Sigmoid colon (tissue), 6 donors: ENCODE measurements at regions not wholly inside any gene's neighbourhood (a gene's known extent, or its start where the extent isn't known, plus 50 kb on each side); places are given as distances from the start of the nearest gene placed in this dataset.

Experiments
- DNase-seq: peaks from one replicate; pipeline ENCODE4 v3.0.0-alpha.2; 2019
- H3K27ac ChIP-seq, 4 donors: fragments of 200-600 bp; sonication (generic); one replicate each; pipeline ENCODE4 v1.5.1; 2016 to 2019; ENCODE audit warnings: mild to moderate bottlenecking in 1 of 4
- H3K27me3 ChIP-seq, 3 donors: fragments of 200-600 bp; sonication (generic); one replicate each; pipeline ENCODE4 v1.5.1; 2019; ENCODE audit warnings: mild to moderate bottlenecking in 1 of 3
- H3K36me3 ChIP-seq, 4 donors: fragments of 200-600 bp; sonication (generic); one replicate each; pipeline ENCODE4 v1.5.1; 2016 to 2019
- H3K4me1 ChIP-seq, 4 donors: fragments of 200-600 bp; sonication (generic); one replicate each; pipeline ENCODE4 v1.5.1; 2017 to 2019
- H3K4me3 ChIP-seq, 4 donors: fragments of 200-600 bp; sonication (generic); one replicate each; pipeline ENCODE4 v1.5.1; 2017 to 2019; ENCODE audit warnings: mild to moderate bottlenecking in 2 of 4, moderate library complexity in 1 of 4
- H3K9me3 ChIP-seq, 4 donors: fragments of 200-600 bp in 3 of 4; sonication (generic) in 3 of 4; one replicate each; pipeline versions ENCODE4 v1.5.1 to v1.6.1; 2013 to 2019
- EP300 ChIP-seq, 4 donors: sonication (generic); formaldehyde crosslinking; IDR thresholded peaks; one replicate each; pipeline ENCODE4 v1.6.1; 2017; ENCODE audit warnings: antibody characterized with exemption in 4 of 4
- POLR2A ChIP-seq, 2 donors: fragments of 450-650 bp; IDR thresholded peaks; one replicate each; pipeline ENCODE4 v1.6.1; 2016; ENCODE audit warnings: antibody characterized with exemption in 2 of 2, mild to moderate bottlenecking in 2 of 2, moderate library complexity in 2 of 2
- POLR2AphosphoS5 ChIP-seq, 4 donors: sonication (generic); formaldehyde crosslinking; IDR thresholded peaks; one replicate each; pipeline ENCODE4 v1.6.1; 2017; ENCODE audit warnings: antibody characterized with exemption in 4 of 4
- WGBS, 2 donors: extraction: QIAGEN DNeasy Blood & Tissue Kit; methylation state at CpG; one replicate each; pipeline ENCODE4 v1.1.7; 2013; 5-methylcytosine and 5-hydroxymethylcytosine counted together
- intact Hi-C: fragments of 100-400 bp; cut with DNase I; formaldehyde crosslinking; loops from one replicate; pipeline ENCODE4 v1.15.1; 2023
- TF ChIP-seq, protein P1 (sequence below), 4 experiments: fragments of 450-650 bp in 3 of 4; fragments of 200-600 bp in 1 of 4; IDR thresholded peaks; one replicate each; pipeline ENCODE4 v1.5.1; 2016 to 2019; ENCODE audit warnings: antibody characterized with exemption in 4 of 4, mild to moderate bottlenecking in 3 of 4, moderate library complexity in 2 of 4
- donor health status: healthy with polysubstance abuse.
- donor health status: healthy.

DNA sequence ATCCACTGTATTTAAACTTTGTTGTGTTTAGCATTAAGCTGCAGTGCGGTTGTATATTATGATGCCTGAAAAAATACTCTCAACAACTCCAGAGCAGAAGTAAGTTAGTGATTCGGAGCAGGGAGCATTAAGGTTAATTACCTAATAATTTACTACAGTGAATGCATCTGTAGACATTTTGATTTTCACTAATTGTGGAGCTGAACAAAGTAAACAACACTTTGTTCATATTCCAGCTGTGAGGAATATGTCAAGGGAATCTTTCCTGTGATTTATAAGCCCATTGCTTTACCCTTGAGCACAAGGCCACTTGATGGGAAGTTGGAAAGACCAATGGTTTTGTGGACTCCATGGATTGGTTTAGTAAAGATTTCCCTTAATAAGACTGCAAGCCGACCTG, 77.1 kb downstream of the CBLN4 start:
- intact Hi-C loops: no loop called here
- H3K36me3 ChIP-seq: no peaks in the 10 kb centered on the region
- H3K4me3 ChIP-seq: no peak overlapping the region
- no peak overlapping the region for H3K27ac ChIP-seq
- no peak for DNase-seq
- H3K4me1 ChIP-seq: no peaks in the 10 kb centered on the region
- WGBS, 2 donors: 60 to 62% methylated on average over 3 of the region's 3 CpGs
- H3K9me3 ChIP-seq: no peaks in the 10 kb centered on the region
- no peak for TF ChIP-seq POLR2AphosphoS5 (IDR thresholded peaks at IDR 0.05)
- no peak for TF ChIP-seq EP300 (IDR thresholded peaks at IDR 0.05)
- H3K27me3 ChIP-seq: no peaks in the 10 kb centered on the region

GRCh38 chr20:55919956-55920355, 85.4 kb downstream of the CBLN4 start:
- no peak for TF ChIP-seq EP300 (IDR thresholded peaks at IDR 0.05)
- no peaks in the 10 kb centered on the region for H3K27me3 ChIP-seq
- intact Hi-C loops: no loop called here
- no peak overlapping the region for H3K4me3 ChIP-seq
- H3K9me3 ChIP-seq: peaks cover 0 to 3% (median 0%) of the 10 kb centered on the region in 4 donors
- no peak overlapping the region for H3K27ac ChIP-seq
- no peaks in the 10 kb centered on the region for H3K4me1 ChIP-seq
- DNase-seq: no peak
- H3K36me3 ChIP-seq: no peaks in the 10 kb centered on the region

- peaks cover 0 to 3% (median 0%) of the 10 kb centered on the region in 4 donors for H3K9me3 ChIP-seq
- H3K27me3 ChIP-seq: no peaks in the 10 kb centered on the region
- H3K36me3 ChIP-seq: no peaks in the 10 kb centered on the region
- no peak overlapping the region for H3K27ac ChIP-seq
- H3K4me3 ChIP-seq: no peak overlapping the region
- WGBS, 2 donors: 18 to 36% methylated on average over 1 of the region's 1 CpG
- no peaks in the 10 kb centered on the region for H3K4me1 ChIP-seq
- TF ChIP-seq EP300 (IDR thresholded peaks at IDR 0.05) (no peak), POLR2AphosphoS5 (IDR thresholded peaks at IDR 0.05) (no peak), POLR2A (IDR thresholded peaks at IDR 0.05) (no peak)
- TF ChIP-seq, protein P1, sequence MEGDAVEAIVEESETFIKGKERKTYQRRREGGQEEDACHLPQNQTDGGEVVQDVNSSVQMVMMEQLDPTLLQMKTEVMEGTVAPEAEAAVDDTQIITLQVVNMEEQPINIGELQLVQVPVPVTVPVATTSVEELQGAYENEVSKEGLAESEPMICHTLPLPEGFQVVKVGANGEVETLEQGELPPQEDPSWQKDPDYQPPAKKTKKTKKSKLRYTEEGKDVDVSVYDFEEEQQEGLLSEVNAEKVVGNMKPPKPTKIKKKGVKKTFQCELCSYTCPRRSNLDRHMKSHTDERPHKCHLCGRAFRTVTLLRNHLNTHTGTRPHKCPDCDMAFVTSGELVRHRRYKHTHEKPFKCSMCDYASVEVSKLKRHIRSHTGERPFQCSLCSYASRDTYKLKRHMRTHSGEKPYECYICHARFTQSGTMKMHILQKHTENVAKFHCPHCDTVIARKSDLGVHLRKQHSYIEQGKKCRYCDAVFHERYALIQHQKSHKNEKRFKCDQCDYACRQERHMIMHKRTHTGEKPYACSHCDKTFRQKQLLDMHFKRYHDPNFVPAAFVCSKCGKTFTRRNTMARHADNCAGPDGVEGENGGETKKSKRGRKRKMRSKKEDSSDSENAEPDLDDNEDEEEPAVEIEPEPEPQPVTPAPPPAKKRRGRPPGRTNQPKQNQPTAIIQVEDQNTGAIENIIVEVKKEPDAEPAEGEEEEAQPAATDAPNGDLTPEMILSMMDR (IDR thresholded peaks at IDR 0.05): no peak
- intact Hi-C loops: no loop called here
- no peak for DNase-seq
These were observed 86.0 kb downstream of the CBLN4 start for GRCh38 chr20:55919319-55919718.

DNA sequence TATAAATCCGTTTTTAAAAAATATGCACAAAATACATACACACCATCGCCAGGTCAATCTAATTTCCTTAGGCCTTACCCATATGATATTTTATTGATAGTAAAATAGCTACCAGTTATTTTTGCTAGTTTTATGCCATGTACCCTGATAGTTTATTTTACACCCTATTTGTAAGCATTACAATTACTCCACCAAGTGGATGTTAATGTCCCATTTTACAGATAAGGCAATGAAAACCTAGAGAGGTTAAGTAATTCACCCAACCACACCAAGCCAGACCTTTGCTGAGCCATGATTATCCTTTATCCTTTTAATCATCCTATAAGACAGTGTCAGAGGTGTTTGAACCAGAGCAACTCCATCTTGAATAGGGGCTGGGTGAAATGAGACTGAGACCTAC, 86.8 kb downstream of the CBLN4 start:
- TF ChIP-seq, protein P1 (IDR thresholded peaks at IDR 0.05): no peak
- TF ChIP-seq POLR2A (IDR thresholded peaks at IDR 0.05): no peak
- no peak for TF ChIP-seq POLR2AphosphoS5 (IDR thresholded peaks at IDR 0.05)
- no peak for TF ChIP-seq EP300 (IDR thresholded peaks at IDR 0.05)
- 83 to 88% methylated on average over 2 of the region's 2 CpGs for WGBS, 2 donors

GRCh38 chr20:55893031-55893430, 112.3 kb downstream of the CBLN4 start:
- H3K9me3 ChIP-seq: no peaks in the 10 kb centered on the region
- no peak overlapping the region for H3K27ac ChIP-seq
- no peaks in the 10 kb centered on the region for H3K36me3 ChIP-seq
- DNase-seq: no peak
- H3K4me1 ChIP-seq: no peaks in the 10 kb centered on the region
- no peak overlapping the region for H3K4me3 ChIP-seq
- no peaks in the 10 kb centered on the region for H3K27me3 ChIP-seq
- TF ChIP-seq EP300 (IDR thresholded peaks at IDR 0.05) (no peak), POLR2A (IDR thresholded peaks at IDR 0.05) (no peak)
- TF ChIP-seq, protein P1 (IDR thresholded peaks at IDR 0.05): no peak
- intact Hi-C loops: no loop called here

More for the DNA sequence above, 86.8 kb downstream of the CBLN4 start:
- Histone ChIP-seq H3K27me3 (no peaks in the 10 kb centered on the region), H3K9me3 (peaks cover 0 to 3% (median 0%) of the 10 kb centered on the region in 4 donors), H3K27ac (no peak overlapping the region), H3K4me3 (no peak overlapping the region), H3K4me1 (no peaks in the 10 kb centered on the region), H3K36me3 (no peaks in the 10 kb centered on the region)
- no peak for DNase-seq
- intact Hi-C loops: no loop called here

GRCh38 chr20:55888685-55889084, 116.6 kb downstream of the CBLN4 start:
- TF ChIP-seq, protein P1 (IDR thresholded peaks at IDR 0.05): no peak
- TF ChIP-seq POLR2A (IDR thresholded peaks at IDR 0.05) (no peak), EP300 (IDR thresholded peaks at IDR 0.05) (no peak), POLR2AphosphoS5 (IDR thresholded peaks at IDR 0.05) (no peak)
- H3K27ac ChIP-seq: no peak overlapping the region
- no peaks in the 10 kb centered on the region for H3K9me3 ChIP-seq
- H3K4me3 ChIP-seq: no peak overlapping the region
- DNase-seq: no peak
- H3K4me1 ChIP-seq: no peaks in the 10 kb centered on the region
- intact Hi-C loops: no loop called here
- no peaks in the 10 kb centered on the region for H3K27me3 ChIP-seq
- no peaks in the 10 kb centered on the region for H3K36me3 ChIP-seq
- 83 to 90% methylated on average over 5 of the region's 5 CpGs for WGBS, 2 donors
